Hematopoietic multipotent progenitor cell treated with erythropoietin and hydrocortisone succinate and interleukin-3 and kit ligand, for 15 days (in vitro differentiated cells): ENCODE measurements at regions not wholly inside any gene's neighbourhood (a gene's known extent, or its start where the extent isn't known, plus 50 kb on each side); places are given as distances from the start of the nearest gene placed in this dataset.
"Not testable (repeated sequence)": the region's sequence is repeated elsewhere in the genome, so short reads cannot be mapped to it uniquely, and the experiment has no call there.

Experiments used
- DNase-seq: peaks from one replicate; pipeline ENCODE4 v3.0.0-alpha.2; 2015; ENCODE audit warnings: low spot score

- DNase-seq = no peak
These were observed 342.9 kb downstream of the IL20RB start for GRCh38 chr3:137300703-137301102.

GRCh38 chr3:137304313-137305056, 346.7 kb downstream of the IL20RB start:
- no peak for DNase-seq

- DNase-seq = no peak
These were observed 366.3 kb downstream of the IL20RB start for GRCh38 chr3:137324114-137324513.

- DNase-seq = no peak
These were observed 367.4 kb downstream of the IL20RB start for GRCh38 chr3:137325170-137325569.

- DNase-seq = no peak
These were observed 368.2 kb downstream of the IL20RB start for GRCh38 chr3:137325934-137326333.

- no peak for DNase-seq
These were observed 371.8 kb downstream of the IL20RB start for GRCh38 chr3:137329594-137329993.

GRCh38 chr3:137330246-137330645, 372.5 kb downstream of the IL20RB start:
- no peak for DNase-seq

- no peak for DNase-seq
These were observed 374.5 kb downstream of the IL20RB start for GRCh38 chr3:137332297-137332696.

GRCh38 chr3:137335478-137335877, 377.7 kb downstream of the IL20RB start:
- DNase-seq = no peak

GRCh38 chr3:137338400-137338799, 380.6 kb downstream of the IL20RB start:
- DNase-seq = not testable (repeated sequence)

- no peak for DNase-seq
These were observed 385.5 kb downstream of the IL20RB start for GRCh38 chr3:137343283-137343682.

- no peak for DNase-seq
These were observed 389.3 kb downstream of the IL20RB start for GRCh38 chr3:137347132-137347531.

GRCh38 chr3:137347817-137348368, 390.1 kb downstream of the IL20RB start:
- DNase-seq = no peak

GRCh38 chr3:137348936-137349335, 391.2 kb downstream of the IL20RB start:
- DNase-seq = no peak

GRCh38 chr3:137349557-137350348, 392.0 kb downstream of the IL20RB start:
- no peak for DNase-seq

- no peak for DNase-seq
These were observed 402.9 kb downstream of the IL20RB start for GRCh38 chr3:137360531-137361201.

- DNase-seq = no peak
These were observed 382.0 kb upstream of the SOX14 start for GRCh38 chr3:137382005-137382594.

GRCh38 chr3:137385922-137386321, 378.2 kb upstream of the SOX14 start:
- DNase-seq = no peak

GRCh38 chr3:137409584-137409983, 354.5 kb upstream of the SOX14 start:
- no peak for DNase-seq

- DNase-seq = no peak
These were observed 354.1 kb upstream of the SOX14 start for GRCh38 chr3:137410028-137410427.

GRCh38 chr3:137420198-137420995, 343.7 kb upstream of the SOX14 start:
- DNase-seq = no peak
